HCT116 (cell line): ENCODE measurements at regions not wholly inside any gene's neighbourhood (a gene's known extent, or its start where the extent isn't known, plus 50 kb on each side); places are given as distances from the start of the nearest gene placed in this dataset.

Experiments used
- EGR1 ChIP-seq: IDR thresholded peaks from 2 replicates; pipeline ENCODE4 v1.6.1; 2012; ENCODE audit warnings: low read depth
- EZH2 ChIP-seq: fragments of 200-600 bp; sonication (generic); IDR thresholded peaks from 2 replicates; pipeline ENCODE4 v1.6.1; 2017; ENCODE audit warnings: antibody characterized with exemption, mixed run types
- EZH2phosphoT487 ChIP-seq: fragments of 200-600 bp; IDR thresholded peaks from 2 replicates; pipeline ENCODE4 v1.6.1; 2018; ENCODE audit warnings: antibody characterized with exemption, borderline replicate concordance
- POLR2A ChIP-seq: IDR thresholded peaks from 2 replicates; pipeline ENCODE4 v1.7.0; 2011; ENCODE audit warnings: borderline replicate concordance; ENCODE audit not compliant: insufficient read depth, insufficient read length; ENCODE audit errors: extremely low read depth
- POLR2AphosphoS5 ChIP-seq: IDR thresholded peaks from 2 replicates; pipeline ENCODE4 v1.6.1; 2011; ENCODE audit warnings: mild to moderate bottlenecking, low read depth, low read length, moderate library complexity
- RAD21 ChIP-seq: IDR thresholded peaks from 2 replicates; pipeline ENCODE4 v1.6.1; 2012; ENCODE audit warnings: low read depth, mild to moderate bottlenecking
- REST ChIP-seq: IDR thresholded peaks from 2 replicates; pipeline ENCODE4 v1.6.1; 2012; ENCODE audit warnings: low read depth
- SRF ChIP-seq: IDR thresholded peaks from 2 replicates; pipeline ENCODE4 v1.6.1; 2012; ENCODE audit warnings: low read depth
- YY1 ChIP-seq: IDR thresholded peaks from 2 replicates; pipeline ENCODE4 v1.6.1; 2011; ENCODE audit warnings: low read length, low read depth, moderate library complexity, mild to moderate bottlenecking; ENCODE audit not compliant: insufficient replicate concordance; ENCODE audit errors: extremely low read depth
- ZNF274 ChIP-seq: fragments of 200-500 bp; sonication (Bioruptor generic); IDR thresholded peaks from 2 replicates; pipeline ENCODE4 v1.6.1; 2014; ENCODE audit warnings: mild to moderate bottlenecking, low read depth, low read length, inconsistent platforms
- TF ChIP-seq, protein P1 (sequence below), 3 experiments: fragments of 200-600 bp in 1 of 3; sonication (generic) in 1 of 3; IDR thresholded peaks in 2 of 3; conservative IDR thresholded peaks in 1 of 3; 2 replicates each; pipeline ENCODE4 v1.5.1; 2012 to 2017; ENCODE audit warnings: low read depth in 2 of 3, low read length in 2 of 3, antibody characterized with exemption in 1 of 3, borderline replicate concordance in 1 of 3, control low read depth in 1 of 3, mild to moderate bottlenecking in 1 of 3, mixed read lengths in 1 of 3, mixed run types in 1 of 3, moderate library complexity in 1 of 3; ENCODE audit not compliant: insufficient read depth in 1 of 3
- TF ChIP-seq, protein P2 (sequence below): IDR thresholded peaks from 2 replicates; pipeline ENCODE4 v1.6.1; 2012

DNA sequence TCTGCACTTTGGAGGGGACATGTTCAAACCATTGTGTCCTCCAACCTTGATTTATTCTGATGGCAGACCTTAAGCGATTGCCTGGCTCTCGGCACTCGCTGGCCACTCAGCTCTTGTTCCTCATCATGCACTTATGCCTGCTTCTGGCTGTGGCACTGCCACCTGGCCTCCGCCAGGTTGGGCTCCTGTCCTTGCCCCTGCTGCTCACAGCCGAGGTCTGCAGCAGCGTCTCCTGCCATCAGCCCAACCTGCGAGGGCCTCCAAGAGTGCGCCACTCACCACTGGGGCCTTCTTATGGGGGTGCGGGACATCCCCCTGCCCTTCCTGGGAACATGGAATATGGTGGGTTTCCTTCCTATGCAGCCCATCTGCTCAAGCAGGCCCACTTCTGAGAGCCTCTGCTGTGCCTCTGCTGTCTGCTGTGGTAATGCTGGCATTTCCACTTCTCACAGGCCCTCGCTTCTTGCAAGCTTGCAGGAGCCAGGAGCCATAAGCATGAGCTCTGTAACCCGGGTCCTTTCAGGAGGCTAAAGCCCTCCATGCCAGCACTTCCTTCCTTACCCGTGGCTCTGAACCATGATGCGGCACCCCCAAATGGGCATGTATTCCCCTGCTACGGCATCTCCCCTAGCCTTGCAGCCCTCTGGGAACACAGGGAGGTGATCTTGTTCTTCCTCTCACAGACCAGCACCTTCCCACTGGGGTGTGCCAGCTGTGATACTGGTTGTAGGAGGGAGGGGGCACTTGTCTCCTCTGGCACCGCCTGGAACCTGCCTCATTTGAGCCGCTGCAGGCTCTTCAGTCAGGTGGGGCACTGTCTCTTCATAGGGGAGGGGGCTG, 58.6 kb upstream of the HS6ST1 start:
- TF ChIP-seq EZH2: no peak
- TF ChIP-seq, protein P1, sequence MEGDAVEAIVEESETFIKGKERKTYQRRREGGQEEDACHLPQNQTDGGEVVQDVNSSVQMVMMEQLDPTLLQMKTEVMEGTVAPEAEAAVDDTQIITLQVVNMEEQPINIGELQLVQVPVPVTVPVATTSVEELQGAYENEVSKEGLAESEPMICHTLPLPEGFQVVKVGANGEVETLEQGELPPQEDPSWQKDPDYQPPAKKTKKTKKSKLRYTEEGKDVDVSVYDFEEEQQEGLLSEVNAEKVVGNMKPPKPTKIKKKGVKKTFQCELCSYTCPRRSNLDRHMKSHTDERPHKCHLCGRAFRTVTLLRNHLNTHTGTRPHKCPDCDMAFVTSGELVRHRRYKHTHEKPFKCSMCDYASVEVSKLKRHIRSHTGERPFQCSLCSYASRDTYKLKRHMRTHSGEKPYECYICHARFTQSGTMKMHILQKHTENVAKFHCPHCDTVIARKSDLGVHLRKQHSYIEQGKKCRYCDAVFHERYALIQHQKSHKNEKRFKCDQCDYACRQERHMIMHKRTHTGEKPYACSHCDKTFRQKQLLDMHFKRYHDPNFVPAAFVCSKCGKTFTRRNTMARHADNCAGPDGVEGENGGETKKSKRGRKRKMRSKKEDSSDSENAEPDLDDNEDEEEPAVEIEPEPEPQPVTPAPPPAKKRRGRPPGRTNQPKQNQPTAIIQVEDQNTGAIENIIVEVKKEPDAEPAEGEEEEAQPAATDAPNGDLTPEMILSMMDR (IDR thresholded peaks at IDR 0.05 in 2 of 3, conservative IDR thresholded peaks at IDR 0.05 in 1 of 3; ENCODE audit: borderline replicate concordance in 1 of 3, insufficient read depth in 1 of 3, low read depth in 2 of 3, low read length in 2 of 3): no peak
- no peak for TF ChIP-seq EGR1
- TF ChIP-seq POLR2AphosphoS5: no peak
- TF ChIP-seq ZNF274: no peak
- TF ChIP-seq POLR2A: no peak
- TF ChIP-seq EZH2phosphoT487: no peak
- TF ChIP-seq, protein P2, sequence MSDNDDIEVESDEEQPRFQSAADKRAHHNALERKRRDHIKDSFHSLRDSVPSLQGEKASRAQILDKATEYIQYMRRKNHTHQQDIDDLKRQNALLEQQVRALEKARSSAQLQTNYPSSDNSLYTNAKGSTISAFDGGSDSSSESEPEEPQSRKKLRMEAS: no peak
- TF ChIP-seq SRF: no peak
- no peak for TF ChIP-seq YY1
- no peak for TF ChIP-seq REST
- no peak for TF ChIP-seq RAD21
